NOMO-1 (cell line): ENCODE measurements at regions not wholly inside any gene's neighbourhood (a gene's known extent, or its start where the extent isn't known, plus 50 kb on each side); places are given as distances from the start of the nearest gene placed in this dataset.

Experiments used
- DNase-seq, 2 experiments: peaks; one replicate each; lab custom pipeline; 2025; ENCODE audit not compliant: unreplicated experiment in 2 of 2; lab: John Stamatoyannopoulos, UW

DNA sequence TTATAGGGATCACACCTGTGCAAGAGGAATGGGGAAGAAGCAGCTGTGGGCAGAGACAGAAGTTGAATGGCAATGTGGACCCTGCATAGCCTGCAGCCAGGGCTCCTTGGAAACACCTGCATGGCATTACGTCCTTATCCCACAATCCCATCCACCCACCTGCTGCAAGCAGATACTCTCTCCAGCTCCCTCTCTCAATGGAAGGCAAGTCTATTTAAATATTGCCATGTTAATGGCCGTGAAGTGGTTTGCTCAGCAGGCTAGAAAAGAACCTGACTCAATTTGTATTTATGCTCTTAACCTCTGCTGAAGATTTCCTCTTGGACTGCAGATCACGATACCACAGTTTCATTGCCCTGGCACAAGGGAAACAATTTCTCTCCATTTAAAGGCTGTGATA is 417.0 kb downstream of the TYW1 start:
- no peak for DNase-seq

DNA sequence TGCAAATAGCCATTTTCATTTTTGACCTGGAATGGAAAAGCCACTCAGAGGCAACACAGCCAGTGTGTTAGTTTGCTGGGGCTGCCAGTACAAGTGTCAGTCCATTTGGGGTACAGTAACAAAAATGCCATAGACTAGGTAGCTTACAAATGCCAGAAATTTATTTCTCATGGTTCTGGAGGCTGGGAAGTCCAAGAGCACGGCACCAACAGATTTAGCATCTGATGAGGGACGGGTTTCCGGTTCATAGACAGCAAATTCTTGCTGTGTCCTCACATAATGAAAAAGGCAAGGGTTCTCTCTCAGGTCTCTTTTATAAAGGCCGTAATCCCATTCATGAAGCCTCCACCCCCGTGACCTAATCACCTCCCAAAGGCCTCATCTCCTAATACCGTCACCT is 418.2 kb downstream of the TYW1 start:
- DNase-seq: no peak

DNA sequence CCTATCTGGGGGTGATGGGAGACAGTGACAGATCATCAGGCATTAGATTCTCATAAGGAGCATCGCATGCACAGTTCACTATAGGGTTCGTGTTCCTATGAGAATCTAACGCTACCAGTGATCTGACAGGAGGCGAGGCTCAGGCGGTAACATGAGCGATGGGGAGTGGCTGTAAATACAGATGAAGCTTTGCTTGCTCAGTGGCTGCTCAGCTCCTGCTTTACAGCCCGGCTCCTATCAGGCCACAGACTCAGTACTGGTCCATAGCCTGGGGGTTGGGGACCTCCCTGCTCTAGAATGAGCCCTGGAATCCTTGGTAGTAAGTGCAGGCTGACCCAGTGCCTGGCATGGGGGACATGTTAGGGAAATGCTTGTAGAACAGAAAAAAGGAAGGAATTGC is 426.0 kb downstream of the TYW1 start:
- no peak for DNase-seq

DNA sequence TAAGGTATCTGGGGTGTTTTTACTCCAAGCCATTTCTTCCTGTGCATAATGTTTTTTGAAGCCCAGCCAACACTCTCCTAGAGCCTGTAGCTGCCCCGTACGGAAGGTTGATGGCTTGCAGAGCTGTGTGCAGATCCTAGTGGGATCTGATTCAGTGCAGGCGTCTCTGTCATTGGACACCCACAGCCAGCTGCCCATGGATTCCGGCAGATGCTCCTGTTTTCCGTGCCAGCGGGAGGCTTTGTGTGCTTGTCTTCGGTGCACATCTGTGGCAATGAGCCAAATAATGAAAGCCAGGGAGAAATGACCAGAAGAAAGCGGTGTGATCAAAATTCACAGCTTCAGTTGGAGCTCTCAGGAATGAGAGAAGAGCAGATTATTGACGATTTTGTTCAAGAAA is 426.4 kb downstream of the TYW1 start:
- no peak for DNase-seq

DNA sequence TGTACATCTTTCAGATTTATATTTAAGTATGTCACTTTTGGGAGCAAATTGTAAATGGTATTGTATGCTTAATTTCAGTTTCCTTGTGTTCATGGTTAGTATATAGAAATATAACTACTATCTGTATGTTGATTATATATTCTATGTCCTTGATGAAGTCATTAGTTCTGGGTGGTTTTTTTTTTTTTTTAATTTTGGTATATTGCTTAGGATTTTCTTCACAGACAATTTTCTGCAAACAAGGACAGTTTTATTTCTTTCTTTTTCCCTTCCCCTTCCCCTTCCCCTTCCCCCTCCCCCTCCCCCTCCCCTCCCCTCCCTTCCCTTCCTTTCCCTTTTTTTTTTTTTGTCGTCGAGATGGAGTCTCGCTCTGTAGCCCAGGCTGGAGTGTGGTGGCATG is 430.0 kb downstream of the TYW1 start:
- DNase-seq: no peak

DNA sequence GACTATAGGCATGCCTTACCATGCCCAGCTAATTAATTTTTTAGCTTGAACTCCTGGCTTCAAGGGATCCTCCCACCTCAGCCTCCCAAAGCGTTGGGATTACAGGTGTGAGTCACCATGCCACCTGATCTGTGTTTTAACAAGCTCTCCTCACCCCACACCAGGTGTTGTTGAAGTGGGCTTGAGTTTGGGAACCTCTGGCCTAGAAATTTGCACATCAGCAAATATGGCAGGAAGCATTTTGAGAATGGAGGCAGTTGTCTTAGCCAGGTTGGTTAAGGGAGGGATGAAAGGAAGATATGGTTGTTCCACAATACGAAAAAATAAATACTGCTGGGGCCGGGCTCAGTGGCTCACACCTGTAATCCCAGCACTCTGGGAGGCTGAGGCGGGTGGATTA is 433.1 kb downstream of the TYW1 start:
- no peak for DNase-seq

DNA sequence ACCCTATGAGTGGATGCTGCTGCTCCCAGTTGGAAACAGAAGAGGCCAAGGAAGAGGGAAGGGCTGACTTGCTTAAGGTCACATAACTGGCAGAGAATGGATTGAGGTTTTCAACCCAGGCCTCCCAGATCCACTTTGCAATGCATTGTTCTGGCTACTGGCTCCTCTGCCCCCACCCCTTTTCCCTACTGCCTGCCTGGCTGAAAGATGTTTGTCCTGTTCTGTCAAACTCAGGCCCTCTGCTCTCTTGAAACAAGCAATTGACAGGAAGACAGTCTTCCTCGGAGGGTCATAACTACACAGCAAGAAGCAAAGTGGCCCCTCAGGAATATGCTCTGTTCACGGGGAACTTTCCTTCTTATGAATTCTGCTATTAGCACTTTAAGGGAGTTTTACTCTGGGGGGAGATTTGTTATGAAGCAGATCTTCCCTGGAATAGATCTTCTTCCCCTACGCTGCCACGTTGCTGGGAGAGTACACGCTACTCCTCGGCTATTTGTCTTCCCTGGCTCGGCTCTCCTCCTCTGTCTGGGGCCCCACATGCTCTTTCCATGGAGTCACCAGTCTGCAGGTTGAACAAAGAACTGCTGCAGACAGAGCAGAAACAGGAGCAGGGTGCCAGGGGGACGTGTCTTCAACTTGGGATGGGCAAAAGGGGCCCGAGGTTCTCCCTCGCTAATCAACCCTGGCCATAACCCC is 436.1 kb downstream of the TYW1 start:
- DNase-seq: no peak

DNA sequence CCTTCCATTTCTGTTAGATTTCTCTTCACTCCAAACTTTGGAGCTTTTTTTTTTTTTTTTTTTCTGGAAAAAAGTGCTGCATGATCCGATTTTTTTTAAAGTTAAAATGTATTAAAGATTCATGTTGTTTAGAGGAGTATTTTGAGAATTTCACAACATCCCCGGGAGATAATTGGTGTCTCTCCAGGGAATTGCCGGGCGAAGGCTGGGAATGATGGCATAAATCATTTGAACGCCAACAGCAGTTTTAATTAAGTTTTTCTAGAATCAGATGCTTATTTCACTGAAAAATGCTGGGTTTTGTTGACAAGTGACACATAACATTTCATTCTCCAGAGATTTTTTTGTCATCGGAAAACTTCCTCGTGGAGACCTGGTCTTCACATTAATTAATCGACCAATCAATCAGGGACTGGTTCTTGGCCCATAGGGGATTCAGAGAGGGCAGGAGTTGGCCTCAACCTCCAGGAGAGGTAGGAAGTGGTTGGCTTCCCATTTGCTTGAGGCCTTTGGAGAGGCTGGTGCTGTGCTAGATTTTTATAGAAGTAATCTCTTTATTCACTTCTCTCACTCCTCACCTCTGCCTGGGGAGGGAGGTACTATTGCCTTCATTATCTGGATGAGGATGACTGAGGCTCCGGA is 439.4 kb downstream of the TYW1 start:
- DNase-seq: no peak

DNA sequence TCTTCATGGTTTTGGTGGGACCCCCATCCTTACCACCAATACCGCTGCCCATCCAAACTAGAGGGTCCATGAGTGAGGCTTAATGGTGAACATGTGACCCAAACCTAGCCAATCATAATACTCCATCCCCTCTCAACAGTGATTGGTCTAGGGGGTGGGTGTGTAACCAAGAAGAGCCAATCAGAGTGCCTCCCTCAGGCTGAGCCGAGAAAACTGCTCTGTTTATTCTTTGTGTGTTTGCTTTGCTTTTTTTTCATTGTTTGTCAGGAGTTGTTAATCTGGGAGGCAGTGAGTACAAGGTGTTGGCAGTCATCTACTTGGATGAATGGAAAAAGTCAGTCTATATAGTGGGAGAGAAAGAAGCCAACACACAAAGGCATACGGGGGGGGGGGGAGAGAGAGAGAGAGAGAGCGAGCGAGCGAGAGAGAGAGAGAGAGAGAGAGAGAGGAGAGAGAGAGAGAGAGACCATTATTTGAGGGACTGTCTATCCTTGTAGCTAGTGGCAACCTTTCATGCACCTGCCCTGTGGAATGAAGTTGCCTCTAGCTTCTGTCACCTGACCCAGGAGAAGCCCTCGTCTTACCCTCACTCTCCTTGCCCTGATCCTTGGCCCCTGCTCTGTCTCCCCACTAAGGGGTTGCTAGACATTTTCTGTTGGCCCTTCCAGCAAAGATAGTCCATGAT is 441.7 kb downstream of the TYW1 start:
- DNase-seq: no peak

DNA sequence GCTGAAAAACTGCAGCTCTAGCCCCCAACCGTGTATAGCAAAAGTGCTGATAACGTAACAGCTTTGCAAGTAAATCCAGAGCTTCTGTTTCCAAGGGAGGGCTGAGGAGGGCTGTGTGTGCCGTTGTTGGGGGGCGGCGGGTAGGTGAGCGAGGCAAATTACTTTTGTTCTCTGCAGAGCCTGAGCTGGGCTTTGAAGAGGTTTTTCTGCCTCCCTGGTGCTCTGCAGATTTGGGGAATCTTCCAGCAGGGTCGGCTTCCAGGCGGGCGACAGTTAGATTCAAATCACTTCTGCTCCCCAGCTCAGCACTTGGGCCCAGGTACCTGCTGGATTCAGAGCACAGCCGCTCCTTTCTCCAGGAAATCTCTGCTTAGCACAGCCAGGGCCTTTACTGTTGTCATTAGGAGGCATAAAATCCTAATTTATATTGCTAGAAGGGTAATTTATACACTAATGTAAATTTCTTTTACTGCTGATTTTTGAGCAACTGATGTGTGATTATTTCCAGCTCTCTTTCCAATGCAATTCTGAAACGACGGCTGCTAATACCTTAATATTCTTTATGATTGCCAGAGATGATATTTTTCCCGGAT is 442.4 kb downstream of the TYW1 start:
- no peak for DNase-seq

DNA sequence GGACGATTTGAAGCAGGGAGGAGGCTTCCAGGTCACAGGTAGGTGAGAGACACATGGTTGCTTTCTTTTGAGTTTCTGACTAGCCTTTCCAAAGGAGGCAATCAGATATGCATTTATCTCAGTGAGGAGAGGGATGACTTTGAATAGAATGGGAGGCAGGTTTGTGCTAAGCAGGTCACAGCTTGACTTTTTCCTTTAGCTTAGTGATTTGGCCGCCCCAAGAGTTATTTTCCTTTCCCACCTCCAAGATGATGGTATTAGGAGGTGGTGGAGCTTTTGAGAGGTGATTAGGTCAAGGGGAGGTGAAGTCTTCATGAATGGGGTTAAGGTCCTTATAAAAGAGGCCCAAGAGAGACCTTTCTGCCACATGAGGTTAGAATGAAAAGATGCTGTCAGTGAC is 443.7 kb downstream of the TYW1 start:
- no peak for DNase-seq

DNA sequence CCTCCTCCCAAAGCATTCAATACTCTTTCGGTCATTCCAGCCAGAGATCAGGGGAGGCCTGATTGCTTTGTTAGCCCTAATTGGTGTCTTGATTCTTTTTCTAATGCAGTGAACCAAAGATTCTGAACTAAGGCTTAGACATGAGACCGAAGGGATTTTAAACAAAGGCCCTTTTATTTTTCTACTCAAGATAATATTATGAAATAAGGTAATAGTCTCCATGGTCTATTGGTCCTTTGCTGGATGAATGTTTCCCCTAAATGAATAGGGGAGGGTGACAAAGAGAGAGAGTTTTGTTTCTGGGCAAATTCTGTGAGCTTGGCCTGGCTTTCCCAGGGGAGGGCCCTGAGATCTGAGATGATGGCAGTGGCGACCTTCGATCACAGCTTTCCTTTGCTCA is 449.1 kb downstream of the TYW1 start:
- no peak for DNase-seq

DNA sequence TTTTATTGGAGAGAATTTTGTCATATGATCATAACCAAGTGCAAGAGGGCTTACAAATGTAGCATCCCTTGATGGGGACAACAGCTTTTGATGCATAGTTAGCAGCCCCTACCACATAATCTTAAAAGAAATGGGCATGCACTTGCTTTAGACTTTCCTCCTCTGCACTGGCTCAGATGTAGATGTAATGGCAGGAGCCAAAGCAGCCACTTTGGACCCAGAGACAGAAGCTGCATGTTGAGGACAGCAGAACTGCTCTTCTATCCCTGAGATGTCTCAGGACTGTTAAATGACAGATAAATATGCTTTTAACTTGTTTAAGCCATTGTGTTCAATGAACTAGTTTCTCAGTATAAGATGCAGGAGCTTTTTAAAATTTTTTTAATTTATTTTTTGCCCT is 450.7 kb downstream of the TYW1 start:
- DNase-seq: no peak

DNA sequence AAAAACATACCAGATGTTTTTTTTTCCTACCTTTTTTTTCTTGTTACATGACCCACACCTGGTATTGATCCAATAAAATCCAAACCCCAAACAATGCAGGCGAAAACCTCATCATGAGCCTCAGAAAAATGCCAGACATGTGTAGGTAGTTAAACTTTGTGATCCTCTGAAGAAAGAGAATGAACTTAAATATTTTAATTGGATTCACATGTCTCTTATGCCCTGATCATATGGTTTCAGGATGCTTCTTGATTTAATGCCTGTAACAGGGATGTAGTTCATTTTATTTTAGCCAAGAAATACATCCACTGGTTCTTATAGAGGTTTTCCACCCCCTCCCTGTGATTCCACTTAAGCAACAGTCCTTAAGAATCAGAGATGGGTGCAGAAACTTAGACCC is 451.6 kb downstream of the TYW1 start:
- DNase-seq: no peak

DNA sequence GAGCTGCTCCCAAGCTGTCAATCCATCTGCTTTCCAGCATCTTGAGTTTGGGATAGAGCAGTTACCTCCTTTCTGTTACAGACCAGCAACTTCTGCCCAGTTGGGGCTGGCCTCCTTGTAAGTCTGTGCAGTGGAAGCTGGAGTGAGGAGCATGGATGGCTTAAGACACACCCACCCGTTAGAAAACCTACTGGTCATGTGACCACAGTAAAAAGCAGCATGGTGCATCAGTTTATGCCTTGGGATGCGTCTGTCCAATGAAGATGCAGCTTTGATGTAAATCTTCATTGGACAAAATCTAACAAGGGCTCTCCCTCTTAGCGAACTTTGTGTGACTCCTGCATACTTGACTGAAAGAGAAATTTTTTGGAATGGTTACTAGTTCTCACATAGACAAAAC is 453.5 kb downstream of the TYW1 start:
- no peak for DNase-seq

DNA sequence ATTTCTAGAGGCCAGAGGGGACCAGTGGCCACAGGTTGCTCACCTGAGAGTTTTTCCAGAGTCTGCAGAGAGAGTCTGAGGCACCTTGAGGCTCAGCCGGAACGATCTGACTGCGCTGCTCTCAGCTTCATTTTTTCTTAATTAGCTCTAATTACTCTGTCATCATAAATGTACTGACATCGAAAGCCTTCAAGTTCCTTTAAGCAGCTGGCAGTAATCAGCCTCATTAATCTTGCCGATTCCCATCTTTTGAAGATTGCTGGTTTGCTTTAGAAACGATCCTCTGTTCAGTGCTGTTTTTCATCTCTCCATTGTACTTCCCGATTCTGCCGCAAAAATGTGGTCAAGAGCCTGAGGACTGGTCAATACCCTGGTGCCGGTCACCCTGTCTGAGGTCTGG is 454.7 kb downstream of the TYW1 start:
- DNase-seq: no peak

DNA sequence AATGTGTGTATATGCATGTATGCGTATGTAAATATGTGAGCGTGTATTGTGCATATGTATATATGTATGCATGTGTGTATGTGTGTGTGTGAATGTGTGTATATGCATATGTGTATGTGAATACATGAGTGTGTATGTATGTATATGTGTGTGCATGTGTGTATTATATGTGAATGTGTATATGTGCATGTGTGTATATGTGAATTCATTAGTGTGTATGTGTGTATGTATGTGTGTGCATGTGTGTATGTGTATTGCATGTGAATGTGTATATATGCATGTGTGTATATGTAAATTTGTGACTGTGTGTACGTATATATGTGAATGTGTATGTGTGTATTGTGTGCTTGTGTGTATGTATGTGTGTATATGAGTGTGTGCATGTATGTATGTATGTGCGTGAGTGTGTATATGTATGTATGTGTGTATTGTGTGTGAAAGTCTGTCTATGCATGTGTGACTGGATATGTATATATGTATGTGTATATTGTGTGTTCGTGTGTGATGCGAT is 455.9 kb downstream of the TYW1 start:
- DNase-seq: no peak

DNA sequence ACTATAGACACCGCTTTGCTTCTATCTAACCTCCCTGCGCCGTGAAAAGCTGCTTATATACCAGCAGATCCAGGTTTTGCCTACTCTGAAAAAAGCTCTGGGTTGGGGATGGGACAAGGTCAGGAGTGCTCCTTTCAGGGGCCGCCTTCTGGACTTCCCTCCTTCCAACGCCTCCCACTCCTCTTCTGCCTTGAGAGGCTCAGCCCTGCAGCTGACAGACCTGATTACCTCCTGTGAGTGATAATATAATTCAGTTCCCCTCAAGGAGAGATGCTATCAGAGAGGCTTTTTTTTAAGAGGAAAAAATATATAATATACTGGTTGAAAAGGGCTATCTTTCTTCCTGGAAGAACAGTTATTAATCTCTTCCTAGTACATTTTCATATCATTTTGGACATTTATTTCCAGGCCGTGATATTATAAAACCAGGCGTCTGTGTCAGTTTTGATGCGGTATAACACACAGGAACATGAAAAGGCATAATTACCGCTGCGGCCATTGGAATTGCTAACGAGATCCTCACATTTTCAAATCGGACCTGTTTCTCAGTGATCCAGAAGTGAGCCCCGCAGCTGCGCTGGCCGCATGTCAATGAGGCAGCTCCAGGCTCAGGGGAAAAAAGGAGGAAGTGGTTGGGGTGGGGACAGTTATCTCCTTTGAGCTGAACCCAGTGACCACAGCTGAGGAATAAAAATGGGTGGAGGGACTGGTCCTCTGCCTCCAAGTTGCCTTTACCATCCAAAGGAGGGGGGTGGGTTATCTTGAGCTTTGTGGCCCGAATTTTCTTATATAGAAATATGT is 457.1 kb downstream of the TYW1 start:
- DNase-seq: peak in 1 of 2 experiments; percentile 5

DNA sequence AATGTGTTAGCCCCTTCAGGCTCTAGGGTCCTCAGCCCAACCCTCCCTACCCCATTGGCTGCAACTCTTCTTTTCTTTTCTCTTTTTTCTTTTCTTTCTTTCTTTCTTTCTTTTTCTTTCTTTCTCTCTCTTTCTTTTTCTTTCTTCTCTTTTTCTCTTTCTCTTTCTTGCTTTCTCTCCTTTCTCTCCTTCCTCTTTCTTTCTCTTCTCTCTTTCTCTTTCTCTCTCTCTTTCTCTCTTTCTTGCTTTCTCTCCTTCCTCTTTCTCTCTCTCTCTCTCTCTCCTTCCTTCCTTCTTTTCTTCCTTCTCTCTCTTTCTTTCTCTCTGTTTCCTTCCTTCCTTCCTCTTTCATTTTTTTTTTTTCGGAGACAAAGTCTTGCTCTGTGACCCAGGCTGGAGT is 458.9 kb downstream of the TYW1 start:
- DNase-seq: no peak

DNA sequence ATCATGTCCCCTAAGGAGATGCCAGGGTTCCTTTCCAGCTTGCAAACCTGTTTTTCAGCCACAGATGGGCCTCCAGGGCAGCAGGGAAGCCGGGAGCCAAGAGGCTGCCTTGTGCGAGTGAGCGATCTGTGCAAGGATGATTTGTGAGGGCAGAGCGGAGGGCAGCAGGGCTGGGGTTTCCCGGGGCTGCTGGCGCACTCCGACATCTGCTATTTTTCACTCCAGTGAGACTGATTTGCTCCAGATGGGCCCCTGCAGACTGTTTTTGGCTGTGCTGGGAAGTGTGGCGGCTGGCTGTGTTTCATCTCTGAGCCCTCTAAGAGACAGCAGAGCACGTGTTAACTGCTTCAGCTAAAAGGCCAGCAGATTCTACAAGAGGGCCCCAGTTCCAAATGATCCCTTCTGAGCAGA is 466.2 kb downstream of the TYW1 start:
- DNase-seq: no peak

DNA sequence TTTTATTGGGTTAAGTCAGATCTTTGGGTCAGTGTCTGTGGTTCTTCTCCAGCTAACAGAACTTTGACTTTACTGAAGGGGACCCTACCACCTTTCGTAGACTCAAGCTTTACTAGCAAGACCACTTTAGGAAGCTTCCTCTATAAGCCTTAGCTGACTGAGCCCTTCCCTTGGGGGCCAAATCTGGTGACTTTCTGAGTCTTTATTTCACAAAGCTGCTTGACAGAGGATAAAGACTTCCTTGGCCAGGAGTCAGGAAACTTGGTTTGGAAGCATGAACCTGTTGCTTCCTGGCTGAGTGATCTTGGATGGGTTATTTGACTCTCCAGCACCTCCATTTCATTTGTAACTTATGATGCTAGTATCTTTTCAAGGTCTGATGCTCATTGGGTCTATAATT is 466.7 kb downstream of the TYW1 start:
- DNase-seq: no peak
